Smooth muscle cell (in vitro differentiated cells): ENCODE measurements at regions not wholly inside any gene's neighbourhood (a gene's known extent, or its start where the extent isn't known, plus 50 kb on each side); places are given as distances from the start of the nearest gene placed in this dataset.

Source experiments
- DNase-seq: peaks from one replicate; lab custom pipeline; 2025; ENCODE audit not compliant: unreplicated experiment; lab: John Stamatoyannopoulos, UW
- H2AFZ ChIP-seq: fragments of 200-600 bp; sonication (generic); 2 replicates; pipeline ENCODE4 v1.6.0; 2016; ENCODE audit warnings: antibody characterized with exemption, low read depth, mild to moderate bottlenecking
- H3F3A ChIP-seq: fragments of 200-600 bp; sonication (generic); 2 replicates; pipeline ENCODE4 v1.6.0; 2017; ENCODE audit warnings: antibody characterized with exemption, low read depth
- H3K27ac ChIP-seq: fragments of 200-600 bp; sonication (generic); 2 replicates; pipeline ENCODE4 v1.5.1; 2016; ENCODE audit warnings: low read depth, mild to moderate bottlenecking
- H3K27me3 ChIP-seq: fragments of 200-600 bp; sonication (generic); 2 replicates; pipeline ENCODE4 v1.6.1; 2016; ENCODE audit warnings: low read depth, mild to moderate bottlenecking
- H3K36me3 ChIP-seq: fragments of 200-600 bp; sonication (generic); 2 replicates; pipeline ENCODE4 v1.5.1; 2016; ENCODE audit warnings: low read depth
- H3K4me1 ChIP-seq: fragments of 200-600 bp; sonication (generic); 2 replicates; pipeline ENCODE4 v1.5.1; 2016; ENCODE audit warnings: low read depth
- H3K4me2 ChIP-seq: fragments of 200-600 bp; sonication (generic); 2 replicates; pipeline ENCODE4 v1.6.0; 2016; ENCODE audit warnings: mild to moderate bottlenecking
- H3K4me3 ChIP-seq: fragments of 200-600 bp; sonication (generic); 2 replicates; pipeline ENCODE4 v1.5.1; 2016; ENCODE audit warnings: mild to moderate bottlenecking
- H3K79me2 ChIP-seq: fragments of 200-600 bp; sonication (generic); 2 replicates; pipeline ENCODE4 v1.6.0; 2016; ENCODE audit warnings: low read depth, mild to moderate bottlenecking
- H3K9ac ChIP-seq: fragments of 200-600 bp; sonication (generic); 2 replicates; pipeline ENCODE4 v1.6.0; 2016; ENCODE audit warnings: low read depth
- H3K9me3 ChIP-seq: fragments of 200-600 bp; sonication (generic); replicated peaks from 2 replicates; pipeline ENCODE4 v1.5.1; 2016; ENCODE audit warnings: low read depth
- H4K20me1 ChIP-seq: fragments of 200-600 bp; sonication (generic); 2 replicates; pipeline ENCODE4 v1.6.0; 2016; ENCODE audit warnings: low read depth
- WGBS: methylation state at CpG from one replicate; pipeline ENCODE4 v1.1.7; 2016; ENCODE audit warnings: low lambda C conversion rate; 5-methylcytosine and 5-hydroxymethylcytosine counted together
- TF ChIP-seq, protein P1 (sequence below): fragments of 200-600 bp; sonication (generic); IDR thresholded peaks from 2 replicates; pipeline ENCODE4 v1.5.1; 2017; ENCODE audit warnings: borderline replicate concordance, mild to moderate bottlenecking, antibody characterized with exemption; ENCODE audit not compliant: insufficient read depth, poor library complexity, severe bottlenecking

- Histone ChIP-seq H3K4me3 (no peak overlapping the region), H4K20me1 (no peaks in the 10 kb centered on the region), H2AFZ (no peak overlapping the region), H3K4me1 (no peaks in the 10 kb centered on the region), H3K4me2 (peak overlapping the region; percentile 50), H3K79me2 (no peaks in the 10 kb centered on the region), H3F3A (peaks cover 6% of the 10 kb centered on the region), H3K27me3 (no peaks in the 10 kb centered on the region), H3K27ac (peak overlapping the region; percentile 65), H3K36me3 (no peaks in the 10 kb centered on the region), H3K9ac (no peak overlapping the region), H3K9me3 (no peaks in the 10 kb centered on the region)
- WGBS = 88% methylated on average over 5 of the region's 5 CpGs
- DNase-seq = no peak
- TF ChIP-seq, protein P1, sequence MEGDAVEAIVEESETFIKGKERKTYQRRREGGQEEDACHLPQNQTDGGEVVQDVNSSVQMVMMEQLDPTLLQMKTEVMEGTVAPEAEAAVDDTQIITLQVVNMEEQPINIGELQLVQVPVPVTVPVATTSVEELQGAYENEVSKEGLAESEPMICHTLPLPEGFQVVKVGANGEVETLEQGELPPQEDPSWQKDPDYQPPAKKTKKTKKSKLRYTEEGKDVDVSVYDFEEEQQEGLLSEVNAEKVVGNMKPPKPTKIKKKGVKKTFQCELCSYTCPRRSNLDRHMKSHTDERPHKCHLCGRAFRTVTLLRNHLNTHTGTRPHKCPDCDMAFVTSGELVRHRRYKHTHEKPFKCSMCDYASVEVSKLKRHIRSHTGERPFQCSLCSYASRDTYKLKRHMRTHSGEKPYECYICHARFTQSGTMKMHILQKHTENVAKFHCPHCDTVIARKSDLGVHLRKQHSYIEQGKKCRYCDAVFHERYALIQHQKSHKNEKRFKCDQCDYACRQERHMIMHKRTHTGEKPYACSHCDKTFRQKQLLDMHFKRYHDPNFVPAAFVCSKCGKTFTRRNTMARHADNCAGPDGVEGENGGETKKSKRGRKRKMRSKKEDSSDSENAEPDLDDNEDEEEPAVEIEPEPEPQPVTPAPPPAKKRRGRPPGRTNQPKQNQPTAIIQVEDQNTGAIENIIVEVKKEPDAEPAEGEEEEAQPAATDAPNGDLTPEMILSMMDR = no peak
These were observed 61.5 kb upstream of the POU2AF1 start for GRCh38 chr11:111440416-111441205.

DNA sequence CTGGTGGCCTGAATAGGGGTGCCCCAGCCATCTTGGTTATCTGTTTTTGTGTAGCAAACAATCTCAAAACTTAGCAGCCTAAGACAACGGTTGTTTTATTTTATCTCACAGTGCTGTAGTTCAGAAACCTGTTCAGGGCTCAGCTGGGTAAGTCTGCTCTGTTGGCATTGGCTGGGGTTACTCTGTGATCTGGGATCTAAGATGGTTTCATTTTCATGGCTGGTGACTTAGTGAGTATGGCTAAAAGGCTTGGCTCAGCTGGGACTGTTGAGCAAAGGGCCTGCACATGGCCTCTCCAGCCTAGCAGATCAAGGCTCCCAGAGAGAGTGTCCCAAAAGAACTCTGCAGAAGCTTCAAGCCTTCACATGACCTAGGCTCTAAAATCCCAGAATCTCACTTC lies 60.8 kb upstream of the POU2AF1 start:
- H3K79me2 ChIP-seq = no peaks in the 10 kb centered on the region
- no peaks in the 10 kb centered on the region for H3K27me3 ChIP-seq
- peaks cover 6% of the 10 kb centered on the region for H3F3A ChIP-seq
- no peak for DNase-seq
- no peak overlapping the region for H3K9ac ChIP-seq
- H4K20me1 ChIP-seq = no peaks in the 10 kb centered on the region
- no peak overlapping the region for H3K4me2 ChIP-seq
- 96% methylated on average over 1 of the region's 1 CpG for WGBS
- no peaks in the 10 kb centered on the region for H3K9me3 ChIP-seq
- H2AFZ ChIP-seq = no peak overlapping the region
- H3K4me1 ChIP-seq = no peaks in the 10 kb centered on the region
- H3K4me3 ChIP-seq = no peak overlapping the region
- no peak overlapping the region for H3K27ac ChIP-seq
- TF ChIP-seq, protein P1 = no peak
- H3K36me3 ChIP-seq = no peaks in the 10 kb centered on the region

GRCh38 chr11:111438846-111439520 lies 59.9 kb upstream of the POU2AF1 start:
- no peak for DNase-seq
- Histone ChIP-seq H3K36me3 (no peaks in the 10 kb centered on the region), H3K4me2 (no peak overlapping the region), H3K4me1 (no peaks in the 10 kb centered on the region), H3F3A (peaks cover 6% of the 10 kb centered on the region), H2AFZ (no peak overlapping the region), H3K79me2 (no peaks in the 10 kb centered on the region), H4K20me1 (no peaks in the 10 kb centered on the region), H3K27me3 (no peaks in the 10 kb centered on the region), H3K9ac (no peak overlapping the region), H3K4me3 (no peak overlapping the region), H3K9me3 (no peaks in the 10 kb centered on the region), H3K27ac (no peak overlapping the region)
- 82% methylated on average over 11 of the region's 11 CpGs for WGBS
- TF ChIP-seq, protein P1 = no peak
